ENCODE measurements at regions not wholly inside any gene's neighbourhood (a gene's known extent, or its start where the extent isn't known, plus 50 kb on each side); places are given as distances from the start of the nearest gene placed in this dataset.

- Histone ChIP-seq H3K79me2 (ENCODE audit: control insufficient read depth, insufficient read depth, low read length) (no peaks in the 10 kb centered on the region), H3K27me3 (replicated peaks in 1 of 2; ENCODE audit: control insufficient read depth in 2 of 2, insufficient read depth in 2 of 2, low read length in 1 of 2) (no peaks in the 10 kb centered on the region), H3K27ac (ENCODE audit: control insufficient read depth, insufficient read depth) (no peak overlapping the region), H3K36me3 (ENCODE audit: control insufficient read depth in 2 of 2, insufficient read depth in 2 of 2, low read length in 1 of 2) (no peaks in the 10 kb centered on the region), H3K4me3 (no peak overlapping the region), H2AFZ (ENCODE audit: control insufficient read depth, low read depth, low read length) (no peak overlapping the region), H3K4me1 (ENCODE audit: control insufficient read depth, insufficient read depth, low read length) (no peaks in the 10 kb centered on the region), H3K9ac (ENCODE audit: control insufficient read depth, insufficient read depth, low read length) (no peak overlapping the region), H3K9me3 (replicated peaks; ENCODE audit: control insufficient read depth, insufficient read depth, low read length) (no peaks in the 10 kb centered on the region), H3K4me2 (ENCODE audit: control insufficient read depth, insufficient read depth) (no peak overlapping the region), H4K20me1 (ENCODE audit: control insufficient read depth, insufficient read depth) (no peaks in the 10 kb centered on the region)
- BruUV-seq (replicated peaks), result no TSS peak
- ATAC-seq (no peak), FAIRE-seq (no peak), DNase-seq (ENCODE audit: low read depth, low spot score) (no peak)
- CTCF ChIA-PET, result no interaction called here
- SMC1A ChIA-PET (ENCODE audit: uncharacterized antibody, unreplicated experiment), result interaction anchor here (0.6 to 0.7 kb wide), 2 partner anchors 11 to 572 kb away, joined by 3 to 4 read pairs; no protein-coding TSS in a partner anchor
- intact Hi-C loops (cut with micrococcal nuclease; ENCODE audit: unreplicated experiment) (no loop called here), in situ Hi-C loops (cut with MboI) (no loop called here)
- RAD21 ChIA-PET (ENCODE audit: unreplicated experiment), result no interaction called here
- WGBS (ENCODE audit: insufficient coverage, insufficient replicate concordance, low lambda C conversion rate, missing lambda C conversion rate), result 0% methylated on average over 4 of the region's 4 CpGs
- TF ChIP-seq SMAD5 (IDR thresholded peaks at IDR 0.05; ENCODE audit: low read depth), result no peak
- TF ChIP-seq PAX8 (IDR thresholded peaks at IDR 0.05), result no peak
- TF ChIP-seq FOS (IDR thresholded peaks at IDR 0.05; ENCODE audit: borderline replicate concordance, extremely low read depth, insufficient read length), result no peak
- no peak for TF ChIP-seq CHD2 (IDR thresholded peaks at IDR 0.05; ENCODE audit: borderline replicate concordance, low read depth, low read length)
- TF ChIP-seq EZH2 (IDR thresholded peaks at IDR 0.05; ENCODE audit: borderline replicate concordance, control insufficient read depth, low read depth, low read length), result no peak
- no peak for TF ChIP-seq SIN3A (IDR thresholded peaks at IDR 0.05; ENCODE audit: low read depth, low read length)
- TF ChIP-seq PML (IDR thresholded peaks at IDR 0.05; ENCODE audit: low read length), result no peak
- TF ChIP-seq SRF (IDR thresholded peaks at IDR 0.05; ENCODE audit: low read depth in 2 of 2, low read length in 2 of 2), result no peak
- no peak for TF ChIP-seq POLR2AphosphoS2 (IDR thresholded peaks at IDR 0.05; ENCODE audit: low read depth, low read length)
- TF ChIP-seq ZNF24 (IDR thresholded peaks at IDR 0.05), result no peak
- TF ChIP-seq GABPA (IDR thresholded peaks at IDR 0.05; ENCODE audit: low read depth), result no peak
- TF ChIP-seq CTCF (IDR thresholded peaks at IDR 0.05 in 2 of 3, conservative IDR thresholded peaks at IDR 0.05 in 1 of 3; ENCODE audit: control insufficient read depth in 2 of 3, extremely low read depth in 1 of 3, insufficient read depth in 1 of 3, low read depth in 3 of 3, low read length in 3 of 3), result no peak
- TF ChIP-seq, protein P1, sequence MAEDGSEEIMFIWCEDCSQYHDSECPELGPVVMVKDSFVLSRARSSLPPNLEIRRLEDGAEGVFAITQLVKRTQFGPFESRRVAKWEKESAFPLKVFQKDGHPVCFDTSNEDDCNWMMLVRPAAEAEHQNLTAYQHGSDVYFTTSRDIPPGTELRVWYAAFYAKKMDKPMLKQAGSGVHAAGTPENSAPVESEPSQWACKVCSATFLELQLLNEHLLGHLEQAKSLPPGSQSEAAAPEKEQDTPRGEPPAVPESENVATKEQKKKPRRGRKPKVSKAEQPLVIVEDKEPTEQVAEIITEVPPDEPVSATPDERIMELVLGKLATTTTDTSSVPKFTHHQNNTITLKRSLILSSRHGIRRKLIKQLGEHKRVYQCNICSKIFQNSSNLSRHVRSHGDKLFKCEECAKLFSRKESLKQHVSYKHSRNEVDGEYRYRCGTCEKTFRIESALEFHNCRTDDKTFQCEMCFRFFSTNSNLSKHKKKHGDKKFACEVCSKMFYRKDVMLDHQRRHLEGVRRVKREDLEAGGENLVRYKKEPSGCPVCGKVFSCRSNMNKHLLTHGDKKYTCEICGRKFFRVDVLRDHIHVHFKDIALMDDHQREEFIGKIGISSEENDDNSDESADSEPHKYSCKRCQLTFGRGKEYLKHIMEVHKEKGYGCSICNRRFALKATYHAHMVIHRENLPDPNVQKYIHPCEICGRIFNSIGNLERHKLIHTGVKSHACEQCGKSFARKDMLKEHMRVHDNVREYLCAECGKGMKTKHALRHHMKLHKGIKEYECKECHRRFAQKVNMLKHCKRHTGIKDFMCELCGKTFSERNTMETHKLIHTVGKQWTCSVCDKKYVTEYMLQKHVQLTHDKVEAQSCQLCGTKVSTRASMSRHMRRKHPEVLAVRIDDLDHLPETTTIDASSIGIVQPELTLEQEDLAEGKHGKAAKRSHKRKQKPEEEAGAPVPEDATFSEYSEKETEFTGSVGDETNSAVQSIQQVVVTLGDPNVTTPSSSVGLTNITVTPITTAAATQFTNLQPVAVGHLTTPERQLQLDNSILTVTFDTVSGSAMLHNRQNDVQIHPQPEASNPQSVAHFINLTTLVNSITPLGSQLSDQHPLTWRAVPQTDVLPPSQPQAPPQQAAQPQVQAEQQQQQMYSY (CRISPR knock-in tag; IDR thresholded peaks at IDR 0.05), result no peak
- TF ChIP-seq, protein P2, sequence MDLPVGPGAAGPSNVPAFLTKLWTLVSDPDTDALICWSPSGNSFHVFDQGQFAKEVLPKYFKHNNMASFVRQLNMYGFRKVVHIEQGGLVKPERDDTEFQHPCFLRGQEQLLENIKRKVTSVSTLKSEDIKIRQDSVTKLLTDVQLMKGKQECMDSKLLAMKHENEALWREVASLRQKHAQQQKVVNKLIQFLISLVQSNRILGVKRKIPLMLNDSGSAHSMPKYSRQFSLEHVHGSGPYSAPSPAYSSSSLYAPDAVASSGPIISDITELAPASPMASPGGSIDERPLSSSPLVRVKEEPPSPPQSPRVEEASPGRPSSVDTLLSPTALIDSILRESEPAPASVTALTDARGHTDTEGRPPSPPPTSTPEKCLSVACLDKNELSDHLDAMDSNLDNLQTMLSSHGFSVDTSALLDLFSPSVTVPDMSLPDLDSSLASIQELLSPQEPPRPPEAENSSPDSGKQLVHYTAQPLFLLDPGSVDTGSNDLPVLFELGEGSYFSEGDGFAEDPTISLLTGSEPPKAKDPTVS (IDR thresholded peaks at IDR 0.05; ENCODE audit: low read depth, low read length), result no peak
- no peak for TF ChIP-seq RUNX3 (IDR thresholded peaks at IDR 0.05; ENCODE audit: low read length)
- POLR2A ChIA-PET, result no interaction called here
Observed at GRCh38 chr5:23591250-23591649, 83.8 kb downstream of the PRDM9 start.

Data from GM12878 (cell line).